GM18498 (cell line): ENCODE measurements at regions not wholly inside any gene's neighbourhood (a gene's known extent, or its start where the extent isn't known, plus 50 kb on each side); places are given as distances from the start of the nearest gene placed in this dataset.

Experiments
- ATAC-seq: cut with Tn5 transposase; IDR thresholded peaks from one replicate; pipeline ENCODE4 v1.9.1; 2021; ENCODE audit warnings: mild to moderate bottlenecking, moderate library complexity; ENCODE audit not compliant: unreplicated experiment

DNA sequence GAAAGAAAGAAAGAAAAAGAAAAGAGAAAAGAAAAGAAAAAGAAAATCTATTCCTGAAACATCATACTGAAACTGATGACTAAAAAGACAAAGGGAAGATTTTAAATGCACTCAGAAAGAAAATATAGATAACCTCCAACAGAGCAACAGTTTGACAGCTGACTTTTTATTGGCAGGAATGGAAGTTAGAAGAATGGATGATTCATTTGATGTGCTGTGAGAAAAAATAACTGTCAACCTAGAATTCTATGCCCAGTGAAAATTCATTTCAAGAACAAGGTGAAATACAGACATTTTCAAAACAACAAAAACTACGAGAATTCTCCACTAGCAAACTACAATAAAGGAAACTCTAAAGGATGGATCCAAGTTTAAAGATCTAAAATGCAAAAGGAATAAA is 50.5 kb upstream of the HSPA12A start:
- no peak for ATAC-seq

GRCh38 chr10:116796469-116796868 is 52.8 kb upstream of the ENO4 start:
- ATAC-seq = peak; percentile 16

DNA sequence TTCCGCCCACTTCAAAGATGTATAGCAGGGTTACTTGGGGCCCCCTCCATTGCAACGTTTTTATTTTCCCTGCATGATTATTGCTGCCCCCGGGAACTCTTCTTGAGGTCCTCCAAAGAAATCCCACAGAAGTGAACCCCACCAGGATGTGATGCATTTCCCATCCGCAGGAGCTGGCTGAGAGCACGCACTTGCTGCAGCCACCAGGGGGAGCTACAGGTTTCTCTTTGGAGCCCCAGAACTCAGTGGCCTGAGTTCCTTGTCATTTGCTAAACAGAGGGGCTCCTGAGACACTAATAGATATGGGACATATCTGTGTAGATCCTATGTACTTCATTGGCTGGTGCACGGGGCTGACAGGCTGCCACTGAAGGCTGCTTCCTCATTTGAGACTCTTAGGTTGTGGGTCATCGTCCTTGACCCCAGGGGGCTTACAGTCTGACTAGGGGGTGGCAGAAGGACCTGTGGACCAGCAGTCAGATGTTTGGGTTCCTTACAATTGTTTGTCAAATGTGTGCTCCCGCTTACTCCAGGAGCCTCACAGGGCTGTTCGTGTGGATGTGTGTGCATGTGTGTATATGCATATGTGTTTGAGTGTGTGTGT is 52.3 kb upstream of the ENO4 start:
- peak; percentile 91 for ATAC-seq

DNA sequence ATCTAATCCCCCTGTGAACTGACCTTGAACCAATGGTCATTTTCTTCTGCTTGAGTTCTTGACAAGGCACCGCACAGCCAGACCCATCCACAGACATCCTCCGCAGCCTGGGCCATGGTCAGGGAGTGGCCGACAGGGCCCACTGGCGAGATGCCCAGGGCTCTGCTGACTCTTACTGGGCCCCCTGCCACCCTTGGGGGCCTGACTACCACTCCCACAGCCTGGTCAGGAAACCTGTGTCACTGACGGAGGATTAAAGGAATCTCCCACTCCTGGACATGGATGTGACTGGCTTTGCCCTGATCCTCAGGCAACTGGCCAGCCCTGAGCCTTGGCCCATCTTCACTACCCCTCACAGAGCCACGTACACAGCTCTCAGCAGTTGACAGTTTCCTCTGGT is 50.4 kb upstream of the ENO4 start:
- ATAC-seq = no peak
